GM21367 (cell line): ENCODE measurements at regions not wholly inside any gene's neighbourhood (a gene's known extent, or its start where the extent isn't known, plus 50 kb on each side); places are given as distances from the start of the nearest gene placed in this dataset.

Experiments
- ATAC-seq: cut with Tn5 transposase; IDR thresholded peaks from one replicate; pipeline ENCODE4 v1.9.1; 2021; ENCODE audit not compliant: unreplicated experiment

- ATAC-seq = no peak
Observed at GRCh38 chr22:48564995-48565394, 1262.7 kb downstream of the BRD1 start.

DNA sequence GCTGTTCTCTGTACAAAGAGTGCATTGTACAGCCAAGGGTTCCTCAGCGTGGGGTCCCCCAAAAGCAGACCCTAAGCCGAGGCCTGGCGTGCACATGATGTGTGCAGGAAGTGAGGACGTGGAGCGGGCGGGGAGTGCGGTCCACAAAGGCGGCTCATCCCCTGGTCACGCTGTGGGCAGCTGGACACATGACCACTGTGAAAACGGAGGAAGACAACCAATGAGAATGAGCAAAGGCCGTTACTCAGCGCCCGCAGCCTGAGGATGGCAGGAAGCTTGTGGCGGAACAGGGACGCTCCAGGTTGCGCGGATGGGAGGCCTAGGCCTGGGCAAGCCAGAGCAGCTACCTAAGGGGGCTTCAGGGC lies 1263.7 kb downstream of the BRD1 start:
- ATAC-seq = no peak

GRCh38 chr22:48563118-48563965 lies 1264.3 kb downstream of the BRD1 start:
- ATAC-seq = no peak

DNA sequence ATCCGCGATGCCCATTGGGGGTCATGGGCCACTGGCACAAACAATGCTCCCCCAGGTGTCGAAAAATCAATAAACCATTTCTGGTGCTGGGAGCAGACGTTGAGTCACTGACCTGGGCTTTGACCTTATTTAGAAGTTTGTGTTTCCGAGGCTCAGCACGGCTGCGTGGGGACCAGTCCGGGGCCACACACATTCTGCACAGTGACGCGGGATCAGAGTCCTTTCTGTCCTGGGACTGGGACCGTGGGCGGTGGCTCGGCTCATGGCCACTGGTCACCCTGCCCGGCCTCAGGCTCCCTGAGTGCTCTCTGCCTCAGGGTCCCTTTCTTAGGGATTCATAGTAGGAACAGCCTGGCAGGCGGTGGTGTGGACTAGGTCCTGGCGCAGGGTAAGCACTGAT lies 1266.0 kb downstream of the BRD1 start:
- no peak for ATAC-seq

DNA sequence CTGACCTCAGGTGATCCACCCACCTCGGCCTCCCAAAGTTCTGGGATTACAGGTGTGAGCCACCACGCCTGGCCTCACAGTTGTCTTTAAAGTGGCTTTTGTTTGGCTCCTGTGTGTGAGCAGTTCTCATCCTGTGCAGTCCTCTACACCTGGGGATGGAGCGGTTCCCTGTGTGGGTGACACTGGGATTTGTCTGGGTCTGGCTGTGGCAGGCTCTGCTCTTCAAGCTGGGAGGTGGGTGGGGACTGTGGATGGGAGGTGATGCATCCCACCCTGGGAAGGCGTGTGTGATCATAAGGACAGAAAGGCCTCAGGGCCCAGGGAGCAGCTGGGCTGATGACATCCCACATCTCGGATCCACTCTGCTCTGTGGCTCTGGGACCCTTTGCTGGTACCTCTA lies 1266.8 kb downstream of the BRD1 start:
- no peak for ATAC-seq

GRCh38 chr22:48560389-48560751 lies 1267.3 kb downstream of the BRD1 start:
- no peak for ATAC-seq

- ATAC-seq = no peak
Observed at GRCh38 chr22:48559647-48560388, 1267.9 kb downstream of the BRD1 start.

DNA sequence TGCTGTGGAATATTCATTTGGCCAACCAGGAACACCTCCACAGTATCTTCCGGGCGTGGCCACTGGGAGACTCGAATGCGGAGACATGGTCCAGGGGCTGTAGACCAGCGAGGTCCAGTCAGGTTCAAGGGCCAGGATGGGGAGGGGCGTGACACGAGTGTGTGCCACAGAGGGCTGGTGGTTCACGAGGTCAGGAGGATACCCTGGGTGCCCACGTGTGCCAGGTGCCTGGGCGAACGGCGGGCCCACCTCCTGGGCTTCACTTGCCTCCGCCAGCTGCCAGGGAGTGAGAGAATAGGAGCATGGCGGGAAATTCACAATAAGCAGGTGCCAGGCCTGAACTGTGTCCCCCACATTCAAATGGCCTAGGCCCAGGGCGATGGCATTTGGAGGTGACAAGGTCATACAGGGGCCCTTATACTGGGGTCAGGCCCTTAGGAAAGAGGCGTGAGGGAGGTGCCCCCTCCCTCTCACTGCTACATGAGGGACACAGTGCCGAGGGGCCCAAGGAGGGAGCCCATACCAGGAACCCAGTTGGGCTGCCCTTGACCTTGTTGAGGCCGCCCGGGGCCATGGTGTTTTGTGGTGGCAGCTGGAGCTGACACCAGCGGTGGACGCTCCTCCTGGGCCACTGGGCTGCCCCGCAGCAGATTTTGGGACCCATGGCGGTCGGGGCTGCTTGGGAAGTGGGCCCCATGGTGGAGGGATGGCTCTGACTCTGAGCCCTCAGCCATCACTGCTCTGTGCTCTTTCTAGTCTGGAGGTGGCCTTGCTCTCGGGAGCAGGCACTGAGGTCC lies 1268.9 kb downstream of the BRD1 start:
- no peak for ATAC-seq

- no peak for ATAC-seq
Observed at GRCh38 chr22:48558016-48558415, 1269.7 kb downstream of the BRD1 start.

GRCh38 chr22:48557473-48557872 lies 1270.2 kb downstream of the BRD1 start:
- no peak for ATAC-seq

DNA sequence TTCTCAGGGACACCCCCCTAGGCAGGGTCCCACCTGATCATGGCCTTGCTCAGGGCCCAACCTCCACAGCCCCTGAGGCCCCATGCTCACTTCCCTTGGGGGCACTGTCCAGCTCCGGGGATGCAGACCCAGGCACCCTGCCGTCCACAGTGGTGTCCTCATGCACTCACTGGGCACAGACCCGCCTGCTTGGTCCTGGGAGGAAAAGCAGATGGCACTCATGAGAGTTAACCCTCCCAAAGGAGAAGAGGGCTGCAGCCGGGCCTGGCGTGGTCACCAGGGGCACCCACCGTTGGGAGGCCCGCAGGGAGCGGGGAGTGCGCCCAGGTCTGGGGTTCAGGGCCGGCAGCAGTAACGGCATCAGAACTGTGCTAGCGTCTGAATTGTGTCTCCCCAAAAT lies 1270.9 kb downstream of the BRD1 start:
- no peak for ATAC-seq

DNA sequence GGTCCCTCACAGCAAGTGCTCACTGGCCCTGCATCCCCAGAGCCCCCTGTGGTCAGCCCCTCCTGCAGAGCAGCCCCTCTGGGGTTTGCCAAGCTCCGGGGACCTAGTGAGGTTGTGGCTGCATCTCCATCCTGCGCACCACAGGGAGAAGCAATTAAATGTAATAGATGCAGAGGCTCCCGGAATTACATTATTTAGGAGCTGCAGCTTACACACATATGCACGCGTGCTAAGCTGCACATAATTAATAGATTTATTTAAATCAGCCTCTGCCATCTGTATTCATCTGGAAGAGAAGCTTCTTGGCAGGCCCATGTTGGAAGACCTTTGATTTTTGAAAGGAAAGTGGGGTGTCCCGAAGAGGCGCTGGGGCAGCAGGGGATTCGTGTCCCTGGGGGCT lies 1271.5 kb downstream of the BRD1 start:
- ATAC-seq = no peak

- no peak for ATAC-seq
Observed at GRCh38 chr22:48555606-48556005, 1272.1 kb downstream of the BRD1 start.

DNA sequence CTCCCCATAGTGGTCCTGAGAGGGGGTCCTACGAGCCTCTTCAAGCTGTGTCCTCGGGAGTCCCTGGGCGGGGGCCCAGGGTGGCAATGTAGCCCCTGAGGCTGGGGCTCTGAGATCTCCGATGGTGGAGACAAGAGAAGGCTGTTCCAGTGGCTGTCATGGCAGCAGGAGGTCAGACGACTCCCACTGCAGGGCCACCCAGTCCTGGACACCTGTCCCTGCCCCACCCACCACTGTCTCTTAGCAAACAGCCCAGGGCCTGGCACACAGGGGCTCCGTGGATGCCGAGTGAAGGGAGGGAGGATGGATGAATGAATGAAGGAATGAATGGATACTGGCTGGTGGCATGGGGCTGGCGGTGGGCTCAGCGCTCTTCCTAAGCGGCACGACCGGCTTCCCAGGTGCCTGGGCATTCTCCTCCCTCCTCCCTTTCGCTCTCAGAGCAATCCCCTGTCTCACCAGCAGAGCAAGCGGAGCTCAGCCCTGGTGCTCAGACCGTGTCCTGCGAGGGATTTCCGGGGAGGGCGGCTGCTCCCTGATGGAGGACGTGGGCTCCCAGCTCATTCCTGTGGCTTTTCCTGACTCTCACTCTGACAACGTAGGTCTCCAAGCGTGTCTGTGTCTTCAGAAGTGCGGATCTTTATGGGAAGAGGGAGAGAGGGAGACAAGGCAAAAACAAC lies 1272.6 kb downstream of the BRD1 start:
- ATAC-seq = no peak

GRCh38 chr22:48553694-48554308 lies 1273.9 kb downstream of the BRD1 start:
- no peak for ATAC-seq

DNA sequence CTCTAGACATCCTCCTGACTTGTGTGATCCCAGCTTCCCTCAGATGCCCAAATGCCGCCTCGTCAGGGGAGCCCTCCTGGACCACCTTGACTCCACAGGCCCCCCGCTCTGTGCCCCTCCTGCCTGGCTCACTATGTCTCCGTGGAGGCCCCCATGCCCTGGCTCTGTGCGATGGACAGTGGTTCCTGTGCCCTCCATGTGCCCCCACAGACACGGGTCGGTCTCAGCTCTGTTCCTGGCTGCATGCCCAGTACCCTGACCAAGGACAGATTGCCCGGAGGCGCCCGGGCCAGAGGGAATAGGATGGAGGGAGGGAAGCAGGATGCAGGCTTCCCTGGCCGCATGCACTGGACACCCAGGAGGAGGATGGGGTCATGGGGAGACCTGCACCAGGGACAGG lies 1274.6 kb downstream of the BRD1 start:
- ATAC-seq = no peak

DNA sequence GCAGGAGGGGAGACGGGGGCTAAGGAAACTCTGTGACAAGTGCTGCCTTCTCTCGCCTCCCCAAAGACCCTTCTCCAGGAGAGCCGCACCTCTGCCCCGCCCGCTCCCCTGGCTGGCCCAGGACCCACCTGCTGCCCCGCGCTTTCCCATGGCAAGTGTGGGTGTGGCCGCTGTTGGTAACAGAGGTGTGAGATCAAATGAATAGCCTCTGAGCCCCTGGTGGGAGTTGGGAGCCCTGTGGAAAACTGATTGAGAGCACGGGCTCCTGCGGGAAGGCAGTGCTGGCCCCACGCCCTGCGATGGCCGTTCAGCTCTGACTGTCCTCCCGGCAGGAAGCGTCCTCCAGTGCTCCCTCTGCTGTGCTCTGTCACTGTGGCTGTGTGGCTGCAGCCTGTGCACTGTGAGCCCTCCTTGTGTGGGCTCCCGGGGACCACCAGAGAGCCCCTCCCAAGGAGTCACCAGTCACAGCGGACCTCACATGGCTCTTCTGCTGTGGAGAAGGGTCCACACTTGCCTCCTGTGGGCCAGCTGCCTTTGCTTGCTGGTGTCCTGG lies 1275.9 kb downstream of the BRD1 start:
- no peak for ATAC-seq

- no peak for ATAC-seq
Observed at GRCh38 chr22:48551061-48551460, 1276.6 kb downstream of the BRD1 start.

- no peak for ATAC-seq
Observed at GRCh38 chr22:48548391-48548790, 1279.3 kb downstream of the BRD1 start.

DNA sequence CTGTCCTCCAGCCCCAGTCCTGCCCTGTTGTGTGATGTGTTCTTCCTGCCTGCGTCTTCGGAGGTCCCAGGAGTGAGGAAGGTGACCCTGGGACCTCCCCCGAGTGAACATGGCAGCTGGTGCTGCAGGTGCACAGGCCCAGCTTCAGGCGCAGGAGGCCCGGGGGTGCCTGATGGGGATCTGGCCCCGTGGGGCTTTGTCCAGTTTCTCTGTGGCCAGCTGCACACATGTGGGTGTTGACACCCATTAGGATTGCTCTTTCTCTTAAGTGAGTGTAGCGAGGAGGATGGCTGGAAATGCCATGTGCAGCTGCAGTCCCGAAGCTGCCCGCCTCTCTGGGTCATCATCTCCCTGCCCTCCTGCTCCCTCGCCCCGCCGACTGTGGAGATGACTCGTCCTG lies 1279.7 kb downstream of the BRD1 start:
- no peak for ATAC-seq
